Activated B cell treated with CpG ODN at 0.5 μM for 24 hours (primary cell): ENCODE measurements at regions not wholly inside any gene's neighbourhood (a gene's known extent, or its start where the extent isn't known, plus 50 kb on each side); places are given as distances from the start of the nearest gene placed in this dataset.

ENCODE experiments used
- ATAC-seq: fragments of 200-7000 bp; cut with Tn5 transposase; one replicate; pipeline ENCODE4 v1.10.0; 2021; ENCODE audit warnings: low read depth, mild to moderate bottlenecking, moderate library complexity
- CTCF ChIA-PET: fragments of 350-600 bp; sonication (Branson Sonifier 250); formaldehyde crosslinking; loops from one replicate; lab custom pipeline; 2021; ENCODE audit warnings: antibody characterized with exemption; lab: Charles Lee
- POLR2A ChIA-PET: fragments of 350-600 bp; sonication (Branson Sonifier 250); formaldehyde crosslinking; loops from one replicate; lab custom pipeline; 2021; ENCODE audit warnings: antibody characterized with exemption; lab: Charles Lee
- DNase-seq: peaks from one replicate; pipeline ENCODE4 v3.0.0; 2022
- H3K27ac Mint-ChIP-seq: one replicate; pipeline ENCODE4 v1.8.0; 2020; ENCODE audit warnings: mixed read lengths
- H3K27me3 Mint-ChIP-seq: one replicate; pipeline ENCODE4 v1.8.0; 2021; ENCODE audit warnings: mixed read lengths
- H3K36me3 Mint-ChIP-seq: one replicate; pipeline ENCODE4 v1.8.0; 2021; ENCODE audit warnings: low read depth, mixed read lengths
- H3K4me1 Mint-ChIP-seq: one replicate; pipeline ENCODE4 v1.8.0; 2021; ENCODE audit warnings: mixed read lengths
- H3K4me3 Mint-ChIP-seq: one replicate; pipeline ENCODE4 v1.8.0; 2020; ENCODE audit warnings: mild to moderate bottlenecking, mixed read lengths
- H3K9me3 Mint-ChIP-seq: one replicate; pipeline ENCODE4 v1.8.0; 2020; ENCODE audit warnings: mixed read lengths
- CTCF ChIP-seq: fragments of 200-600 bp; IDR thresholded peaks from one replicate; pipeline ENCODE4 v1.8.0; 2022; ENCODE audit warnings: antibody characterized with exemption, mild to moderate bottlenecking
- intact Hi-C: fragments of 100-400 bp; cut with micrococcal nuclease; formaldehyde crosslinking; loops from one replicate; pipeline ENCODE4 v1.15.1; 2024

- H3K27me3 Mint-ChIP-seq: peaks cover 9% of the 10 kb centered on the region
- TF ChIP-seq CTCF: no peak
- CTCF ChIA-PET: no interaction called here
- H3K27ac Mint-ChIP-seq: no peak overlapping the region
- H3K4me3 Mint-ChIP-seq: no peak overlapping the region
- no peak for ATAC-seq
- no peaks in the 10 kb centered on the region for H3K36me3 Mint-ChIP-seq
- H3K4me1 Mint-ChIP-seq: no peaks in the 10 kb centered on the region
- H3K9me3 Mint-ChIP-seq: no peaks in the 10 kb centered on the region
- POLR2A ChIA-PET: no interaction called here
- intact Hi-C loops: no loop called here
- DNase-seq: no peak
These were observed 85.3 kb downstream of the MATN1 start for GRCh38 chr1:30638086-30638485.

GRCh38 chr1:30637183-30637980, 86.0 kb downstream of the MATN1 start:
- Mint-ChIP-seq H3K27ac (no peak overlapping the region), H3K4me3 (no peak overlapping the region), H3K36me3 (no peaks in the 10 kb centered on the region), H3K27me3 (peaks cover 10% of the 10 kb centered on the region), H3K9me3 (no peaks in the 10 kb centered on the region), H3K4me1 (no peaks in the 10 kb centered on the region)
- ChIA-PET CTCF (no interaction called here), POLR2A (no interaction called here)
- no peak for DNase-seq
- intact Hi-C loops: no loop called here
- no peak for TF ChIP-seq CTCF
- no peak for ATAC-seq

GRCh38 chr1:30636621-30637020, 86.8 kb downstream of the MATN1 start:
- TF ChIP-seq CTCF: no peak
- ChIA-PET CTCF (no interaction called here), POLR2A (no interaction called here)
- Mint-ChIP-seq H3K27ac (no peak overlapping the region), H3K27me3 (peaks cover 11% of the 10 kb centered on the region), H3K9me3 (no peaks in the 10 kb centered on the region), H3K4me1 (no peaks in the 10 kb centered on the region), H3K4me3 (no peak overlapping the region), H3K36me3 (no peaks in the 10 kb centered on the region)
- DNase-seq (no peak), ATAC-seq (no peak)
- intact Hi-C loops: no loop called here

- POLR2A ChIA-PET: no interaction called here
- intact Hi-C loops: no loop called here
- Mint-ChIP-seq H3K4me1 (no peaks in the 10 kb centered on the region), H3K9me3 (no peaks in the 10 kb centered on the region), H3K27me3 (peaks cover 8% of the 10 kb centered on the region), H3K27ac (no peak overlapping the region), H3K4me3 (no peak overlapping the region), H3K36me3 (no peaks in the 10 kb centered on the region)
- ATAC-seq (no peak), DNase-seq (no peak)
- CTCF ChIA-PET: no interaction called here
- TF ChIP-seq CTCF: no peak
These were observed 87.9 kb downstream of the MATN1 start for GRCh38 chr1:30635391-30635975.

- ChIA-PET POLR2A (no interaction called here), CTCF (no interaction called here)
- Mint-ChIP-seq H3K4me3 (no peak overlapping the region), H3K9me3 (no peaks in the 10 kb centered on the region), H3K4me1 (no peaks in the 10 kb centered on the region), H3K27ac (no peak overlapping the region), H3K36me3 (no peaks in the 10 kb centered on the region), H3K27me3 (peaks cover 7% of the 10 kb centered on the region)
- intact Hi-C loops: no loop called here
- no peak for TF ChIP-seq CTCF
- no peak for ATAC-seq
- DNase-seq: no peak
These were observed 88.9 kb downstream of the MATN1 start for GRCh38 chr1:30634507-30634906.
